DND-41 (cell line): ENCODE measurements at regions not wholly inside any gene's neighbourhood (a gene's known extent, or its start where the extent isn't known, plus 50 kb on each side); places are given as distances from the start of the nearest gene placed in this dataset.

ENCODE experiments used
- ATAC-seq: fragments of 200-7000 bp; cut with Tn5 transposase; 3 replicates; pipeline ENCODE4 v1.9.1; 2021; ENCODE audit warnings: low read depth; ENCODE audit not compliant: insufficient read depth
- DNase-seq: peaks from one replicate; pipeline ENCODE4 v3.0.0-alpha.2; 2020
- H2AFZ ChIP-seq: 2 replicates; pipeline ENCODE4 v1.6.0; 2012; ENCODE audit warnings: low read depth, low read length
- H3K27ac ChIP-seq: 2 replicates; pipeline ENCODE4 v1.5.1; 2012; ENCODE audit warnings: low read length, inconsistent platforms
- H3K27me3 ChIP-seq: fragments of 200-600 bp; sonication (generic); 2 replicates; pipeline ENCODE4 v1.6.0; 2012; ENCODE audit warnings: low read length, mild to moderate bottlenecking, inconsistent platforms; ENCODE audit not compliant: insufficient read depth, poor library complexity
- H3K36me3 ChIP-seq: 2 replicates; pipeline ENCODE4 v1.5.1; 2012; ENCODE audit warnings: low read length, inconsistent platforms; ENCODE audit not compliant: insufficient read depth
- H3K4me1 ChIP-seq: 2 replicates; pipeline ENCODE4 v1.5.1; 2012; ENCODE audit warnings: mild to moderate bottlenecking, low read length; ENCODE audit not compliant: insufficient read depth
- H3K4me2 ChIP-seq: 2 replicates; pipeline ENCODE4 v1.6.0; 2012; ENCODE audit warnings: mild to moderate bottlenecking, moderate library complexity, low read length, inconsistent platforms; ENCODE audit not compliant: insufficient read depth
- H3K4me3 ChIP-seq, 2 experiments: fragments of 200-600 bp in 1 of 2; shearing (Covaris generic) in 1 of 2; 2 replicates each; pipeline ENCODE4 v1.5.1; 2012 to 2016; ENCODE audit warnings: inconsistent platforms in 2 of 2, low read length in 2 of 2, mild to moderate bottlenecking in 2 of 2, low read depth in 1 of 2, moderate library complexity in 1 of 2
- H3K79me2 ChIP-seq: 2 replicates; pipeline ENCODE4 v1.6.0; 2012; ENCODE audit warnings: low read length, inconsistent platforms; ENCODE audit not compliant: insufficient read depth
- H3K9ac ChIP-seq: 2 replicates; pipeline ENCODE4 v1.6.0; 2012; ENCODE audit warnings: low read depth, mild to moderate bottlenecking, inconsistent platforms, low read length, moderate library complexity
- H3K9me3 ChIP-seq: 2 replicates; pipeline ENCODE4 v1.5.1; 2012; ENCODE audit warnings: low read length, moderate library complexity, mild to moderate bottlenecking, inconsistent platforms; ENCODE audit not compliant: insufficient read depth, severe bottlenecking
- H4K20me1 ChIP-seq: 2 replicates; pipeline ENCODE4 v1.6.0; 2012; ENCODE audit warnings: low read length; ENCODE audit not compliant: insufficient read depth
- CTCF ChIP-seq: IDR thresholded peaks from 2 replicates; pipeline ENCODE4 v1.5.1; 2012; ENCODE audit warnings: borderline replicate concordance, low read length, moderate library complexity, mild to moderate bottlenecking; ENCODE audit not compliant: poor library complexity, severe bottlenecking; ENCODE audit errors: extremely low read depth
- EZH2 ChIP-seq: IDR thresholded peaks from 3 replicates; pipeline ENCODE4 v1.6.1; 2012; ENCODE audit warnings: borderline replicate concordance, low read depth, mild to moderate bottlenecking, moderate library complexity, low read length, inconsistent platforms; ENCODE audit not compliant: severe bottlenecking

GRCh38 chr10:105387971-105388370, 746.9 kb downstream of the SORCS3 start:
- H3K4me1 ChIP-seq: no peaks in the 10 kb centered on the region
- no peak overlapping the region for H3K4me3 ChIP-seq
- H3K27me3 ChIP-seq: no peaks in the 10 kb centered on the region
- no peak overlapping the region for H3K9ac ChIP-seq
- no peaks in the 10 kb centered on the region for H3K79me2 ChIP-seq
- no peak for ATAC-seq
- H4K20me1 ChIP-seq: no peaks in the 10 kb centered on the region
- H3K36me3 ChIP-seq: no peaks in the 10 kb centered on the region
- no peaks in the 10 kb centered on the region for H3K9me3 ChIP-seq
- DNase-seq: no peak
- H3K27ac ChIP-seq: no peak overlapping the region
- H2AFZ ChIP-seq: no peak overlapping the region
- H3K4me2 ChIP-seq: no peak overlapping the region
- TF ChIP-seq CTCF (no peak), EZH2 (no peak)

- no peak overlapping the region for H3K9ac ChIP-seq
- TF ChIP-seq CTCF (no peak), EZH2 (no peak)
- no peaks in the 10 kb centered on the region for H4K20me1 ChIP-seq
- H3K79me2 ChIP-seq: no peaks in the 10 kb centered on the region
- no peaks in the 10 kb centered on the region for H3K27me3 ChIP-seq
- no peak for DNase-seq
- no peak overlapping the region for H3K27ac ChIP-seq
- ATAC-seq: no peak
- H3K4me3 ChIP-seq: no peak overlapping the region
- H3K36me3 ChIP-seq: no peaks in the 10 kb centered on the region
- no peaks in the 10 kb centered on the region for H3K9me3 ChIP-seq
- H3K4me1 ChIP-seq: no peaks in the 10 kb centered on the region
- H3K4me2 ChIP-seq: no peak overlapping the region
- no peak overlapping the region for H2AFZ ChIP-seq
Observed at GRCh38 chr10:105383978-105384377, 742.9 kb downstream of the SORCS3 start.

- no peaks in the 10 kb centered on the region for H3K79me2 ChIP-seq
Observed at GRCh38 chr10:105370692-105371091, 729.6 kb downstream of the SORCS3 start.

More at GRCh38 chr10:105370692-105371091, 729.6 kb downstream of the SORCS3 start:
- Histone ChIP-seq H2AFZ (no peak overlapping the region), H4K20me1 (no peaks in the 10 kb centered on the region), H3K27ac (no peak overlapping the region), H3K9ac (no peak overlapping the region), H3K36me3 (no peaks in the 10 kb centered on the region), H3K4me2 (no peak overlapping the region), H3K4me3 (no peak overlapping the region), H3K27me3 (no peaks in the 10 kb centered on the region), H3K4me1 (no peaks in the 10 kb centered on the region), H3K9me3 (no peaks in the 10 kb centered on the region)
- no peak for ATAC-seq
- TF ChIP-seq CTCF: no peak
- no peak for TF ChIP-seq EZH2
- no peak for DNase-seq
